Rectal smooth muscle tissue (tissue), 1 donor: ENCODE measurements at regions not wholly inside any gene's neighbourhood (a gene's known extent, or its start where the extent isn't known, plus 50 kb on each side); places are given as distances from the start of the nearest gene placed in this dataset.
"Not testable (repeated sequence)": the region's sequence is repeated elsewhere in the genome, so short reads cannot be mapped to it uniquely, and the experiment has no call there.

Source experiments
- H3K27ac ChIP-seq: one replicate; pipeline ENCODE4 v1.7.0; 2013; ENCODE audit warnings: low read depth, low read length, inconsistent platforms
- H3K27me3 ChIP-seq: one replicate; pipeline ENCODE4 v1.7.0; 2013; ENCODE audit warnings: low read length; ENCODE audit not compliant: control insufficient read depth, insufficient read depth
- H3K36me3 ChIP-seq: one replicate; pipeline ENCODE4 v1.7.0; 2013; ENCODE audit warnings: low read length; ENCODE audit not compliant: control insufficient read depth, insufficient read depth
- H3K4me1 ChIP-seq: one replicate; pipeline ENCODE4 v1.7.0; 2013; ENCODE audit warnings: low read length; ENCODE audit not compliant: control insufficient read depth, insufficient read depth
- H3K4me3 ChIP-seq: one replicate; pipeline ENCODE4 v1.7.0; 2013; ENCODE audit warnings: low read length
- H3K9ac ChIP-seq: one replicate; pipeline ENCODE4 v1.7.0; 2013; ENCODE audit warnings: low read length

DNA sequence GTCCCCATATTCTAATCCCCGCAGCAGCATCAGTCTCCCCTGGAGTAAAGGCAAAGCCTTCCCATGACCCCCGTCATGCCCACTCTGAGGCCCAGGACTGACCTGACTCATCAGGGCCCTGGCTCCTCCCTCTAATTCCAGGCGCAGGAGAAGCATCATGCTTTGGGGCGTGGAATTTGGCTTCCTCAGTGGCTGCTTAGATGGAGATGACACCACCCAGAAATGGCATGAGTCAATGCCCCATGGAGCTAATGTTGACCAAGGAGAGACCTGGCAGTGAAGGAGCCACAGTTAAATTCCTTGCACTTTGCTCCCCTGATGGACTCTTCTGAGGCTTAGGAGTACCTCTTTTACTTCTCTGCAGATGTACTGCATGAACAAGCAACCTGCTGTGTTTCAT lies 204.2 kb upstream of the PROK2 start:
- Histone ChIP-seq H3K9ac (no peak overlapping the region), H3K36me3 (no peaks in the 10 kb centered on the region), H3K27me3 (no peaks in the 10 kb centered on the region), H3K4me3 (no peak overlapping the region), H3K27ac (no peak overlapping the region), H3K4me1 (no peaks in the 10 kb centered on the region)

DNA sequence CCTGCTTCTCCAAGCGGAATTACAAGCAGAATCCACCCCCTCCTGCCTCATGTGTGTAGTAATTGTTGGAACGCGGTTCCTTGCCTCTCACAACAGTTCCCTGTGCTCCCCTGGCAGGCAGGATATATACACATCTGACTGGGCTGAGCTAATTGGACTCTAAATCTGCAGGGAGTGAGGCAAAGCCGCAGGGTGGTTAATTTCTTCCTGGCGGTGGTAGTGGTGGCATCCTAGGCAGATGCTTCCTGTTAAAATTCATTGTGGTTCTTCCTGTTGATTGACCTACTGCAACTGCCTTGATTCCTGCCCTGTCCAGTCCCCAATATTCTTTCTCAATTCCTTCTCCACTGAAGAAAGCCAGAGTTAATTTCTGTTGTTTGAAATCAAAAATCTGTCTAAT lies 202.9 kb upstream of the PROK2 start:
- H3K36me3 ChIP-seq, result no peaks in the 10 kb centered on the region
- H3K27ac ChIP-seq, result no peak overlapping the region
- no peaks in the 10 kb centered on the region for H3K4me1 ChIP-seq
- no peaks in the 10 kb centered on the region for H3K27me3 ChIP-seq
- no peak overlapping the region for H3K4me3 ChIP-seq
- no peak overlapping the region for H3K9ac ChIP-seq

DNA sequence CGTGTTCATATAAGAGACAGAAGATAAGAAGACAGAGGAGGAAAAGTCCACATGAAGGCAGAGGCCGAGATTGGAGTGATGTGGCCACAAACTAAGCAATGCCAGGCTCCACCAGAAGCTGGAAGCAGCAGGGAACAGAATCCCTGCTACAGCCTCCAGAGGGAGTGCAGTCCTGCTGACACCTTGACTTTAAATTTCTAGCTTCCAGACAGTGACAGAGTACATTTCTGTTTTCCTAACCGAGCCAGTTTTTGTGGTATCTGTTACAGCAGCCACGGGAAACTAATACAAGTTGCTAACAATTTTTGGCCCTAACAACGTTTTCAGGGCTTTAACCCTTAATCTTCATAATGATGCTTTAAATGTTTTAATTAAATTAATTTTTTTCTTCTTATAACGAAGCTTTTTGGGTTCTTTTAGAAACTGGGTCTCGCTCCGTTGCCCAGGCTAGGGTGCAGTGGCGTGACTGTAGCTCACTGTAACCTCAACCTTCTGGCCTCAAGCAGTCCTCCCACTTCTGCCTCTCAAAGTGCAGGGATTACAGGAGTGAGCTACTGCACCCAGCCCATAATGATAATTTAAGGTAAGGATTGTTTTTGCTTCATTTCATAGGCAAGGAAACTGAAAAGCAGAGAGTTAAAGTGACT lies 202.3 kb upstream of the PROK2 start:
- Histone ChIP-seq H3K9ac (no peak overlapping the region), H3K4me1 (no peaks in the 10 kb centered on the region), H3K27me3 (no peaks in the 10 kb centered on the region), H3K36me3 (no peaks in the 10 kb centered on the region), H3K4me3 (no peak overlapping the region), H3K27ac (no peak overlapping the region)

DNA sequence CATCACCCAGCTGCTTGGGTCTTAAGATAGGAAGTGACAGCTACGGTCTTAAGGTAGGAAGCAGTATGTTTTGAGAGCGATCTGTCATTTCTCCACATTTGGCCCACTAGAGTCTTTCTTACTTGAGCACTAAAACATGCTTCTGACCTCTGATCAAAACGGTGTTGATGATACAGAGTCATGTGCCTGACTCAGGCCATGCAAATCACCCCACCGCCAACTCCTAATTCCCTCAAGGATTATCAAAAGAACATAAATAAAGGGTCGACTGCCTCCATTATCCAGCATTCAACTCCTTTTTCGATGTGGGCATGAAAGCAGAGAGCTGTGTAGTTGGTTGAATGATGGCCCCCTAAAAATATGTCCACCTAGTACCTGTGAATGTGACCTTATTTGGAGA lies 201.7 kb upstream of the PROK2 start:
- Histone ChIP-seq H3K27me3 (no peaks in the 10 kb centered on the region), H3K9ac (no peak overlapping the region), H3K4me1 (no peaks in the 10 kb centered on the region), H3K27ac (no peak overlapping the region), H3K4me3 (no peak overlapping the region), H3K36me3 (no peaks in the 10 kb centered on the region)

DNA sequence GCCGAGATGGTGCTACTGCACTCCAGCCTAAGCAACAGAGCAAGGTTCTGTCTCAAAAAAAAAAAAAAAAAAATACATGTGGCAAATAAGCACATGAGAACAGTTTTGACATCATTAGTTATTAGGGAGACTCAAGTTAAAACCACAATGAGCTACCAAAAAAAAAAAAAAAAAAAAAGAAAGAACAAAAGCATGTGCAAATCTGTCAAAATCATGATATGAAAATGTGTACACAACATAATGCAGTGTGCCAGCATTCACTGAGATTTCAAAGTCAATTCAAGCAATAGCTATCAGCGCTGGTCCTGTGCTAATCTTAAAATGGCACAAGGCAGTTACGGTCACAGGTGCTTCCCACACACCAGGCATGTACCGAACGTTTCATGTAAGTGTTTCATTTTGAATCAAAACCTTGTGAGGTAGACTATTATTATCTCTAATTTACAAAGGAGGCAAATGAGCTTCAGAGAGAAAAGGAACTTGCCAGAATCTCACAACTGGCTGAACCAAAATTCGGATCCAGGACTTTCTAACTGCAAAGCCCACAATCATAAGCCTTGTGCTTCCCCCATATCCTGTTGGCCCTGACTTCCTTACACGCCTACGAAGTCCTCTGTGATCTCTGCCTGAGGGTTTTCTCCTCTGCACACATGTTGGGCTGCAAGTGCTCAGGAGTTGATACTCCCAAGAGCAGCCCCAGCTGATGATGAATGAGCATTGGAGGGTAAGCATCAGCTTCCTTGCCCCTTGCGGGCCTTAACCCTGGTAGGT lies 200.1 kb upstream of the PROK2 start:
- no peaks in the 10 kb centered on the region for H3K27me3 ChIP-seq

DNA sequence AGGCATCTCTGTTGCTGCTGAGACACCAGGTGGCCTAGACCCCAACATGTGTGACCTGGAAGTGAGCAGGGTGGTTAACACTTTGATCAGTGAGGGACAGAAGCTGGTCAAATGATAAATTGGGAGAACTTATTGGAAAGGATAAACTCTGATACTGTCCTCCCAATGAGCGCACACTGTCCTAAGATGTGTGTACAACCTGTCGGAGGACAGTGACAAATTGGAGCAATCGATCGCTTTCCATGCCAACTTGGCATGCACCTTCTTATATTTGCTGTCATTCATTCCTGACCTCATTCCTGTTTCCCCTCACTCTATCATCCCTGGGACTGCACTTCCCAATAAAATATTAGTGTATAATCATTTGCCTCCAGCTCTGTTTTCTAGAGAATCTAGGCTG lies 198.7 kb upstream of the PROK2 start:
- Histone ChIP-seq H3K36me3 (no peaks in the 10 kb centered on the region), H3K4me1 (no peaks in the 10 kb centered on the region), H3K9ac (no peak overlapping the region), H3K4me3 (no peak overlapping the region), H3K27ac (no peak overlapping the region), H3K27me3 (no peaks in the 10 kb centered on the region)

More for the DNA sequence above, 200.1 kb upstream of the PROK2 start:
- H3K4me1 ChIP-seq, result no peaks in the 10 kb centered on the region
- H3K9ac ChIP-seq, result no peak overlapping the region
- H3K4me3 ChIP-seq, result no peak overlapping the region
- no peaks in the 10 kb centered on the region for H3K36me3 ChIP-seq
- no peak overlapping the region for H3K27ac ChIP-seq

DNA sequence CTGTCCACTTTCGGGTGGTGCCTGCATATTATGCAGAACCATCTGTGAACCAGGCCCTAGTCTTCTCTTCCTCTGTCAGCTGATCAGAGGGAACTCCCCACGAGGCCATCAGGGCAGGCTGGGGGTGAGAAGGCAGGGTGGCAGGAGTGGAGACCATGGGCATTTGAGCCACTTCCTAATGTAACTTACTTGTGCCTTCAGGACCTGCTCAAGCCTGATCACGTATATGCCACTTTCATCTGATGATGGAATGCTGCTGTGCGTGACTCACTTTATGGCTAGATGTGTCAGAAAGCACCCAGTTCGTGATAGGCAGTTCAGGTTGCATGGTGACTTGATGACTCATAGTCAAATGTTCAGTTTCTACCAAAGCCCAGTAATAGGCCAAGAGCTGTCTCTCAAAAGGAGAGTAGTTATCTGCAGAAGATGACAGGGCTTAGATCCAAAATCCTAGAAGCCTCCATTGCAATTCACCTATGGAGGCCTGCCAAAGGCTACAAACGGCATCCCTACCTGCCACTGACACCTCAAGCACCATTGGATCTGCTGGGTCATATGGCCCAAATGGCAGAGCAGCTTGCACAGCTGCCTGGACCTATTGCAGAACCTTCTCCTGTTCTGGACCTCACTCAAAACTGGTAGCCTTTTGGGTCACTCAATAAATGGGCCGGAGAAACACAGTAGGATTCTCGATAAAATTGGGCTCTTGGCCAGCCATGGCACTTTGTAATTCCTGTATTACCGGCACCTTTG lies 197.7 kb upstream of the PROK2 start:
- H3K27me3 ChIP-seq, H3K9ac ChIP-seq, H3K27ac ChIP-seq, H3K36me3 ChIP-seq, H3K4me3 ChIP-seq, H3K4me1 ChIP-seq: not testable (repeated sequence)

DNA sequence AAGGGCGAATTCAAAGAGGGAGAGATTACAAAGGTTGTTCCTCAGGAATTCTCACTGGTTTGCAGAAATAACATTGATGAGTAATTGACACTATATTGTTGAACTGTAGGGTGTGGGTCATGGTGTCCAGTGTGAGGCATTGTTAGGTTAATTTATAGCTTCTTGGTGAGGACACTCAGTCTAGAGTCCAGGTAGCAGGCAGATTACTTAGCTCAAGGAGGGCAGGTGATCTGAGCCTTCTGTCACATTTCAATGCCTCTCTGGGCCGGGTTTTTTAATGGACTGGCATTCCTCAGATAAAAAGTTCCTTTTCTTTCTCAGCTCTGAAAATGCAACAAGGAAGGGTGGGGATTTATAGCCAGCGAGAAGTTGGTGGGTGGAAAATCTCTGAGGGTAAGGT lies 194.2 kb upstream of the PROK2 start:
- H3K27ac ChIP-seq, result no peak overlapping the region
- H3K36me3 ChIP-seq, result no peaks in the 10 kb centered on the region
- no peaks in the 10 kb centered on the region for H3K4me1 ChIP-seq
- no peaks in the 10 kb centered on the region for H3K27me3 ChIP-seq
- no peak overlapping the region for H3K9ac ChIP-seq
- no peak overlapping the region for H3K4me3 ChIP-seq

DNA sequence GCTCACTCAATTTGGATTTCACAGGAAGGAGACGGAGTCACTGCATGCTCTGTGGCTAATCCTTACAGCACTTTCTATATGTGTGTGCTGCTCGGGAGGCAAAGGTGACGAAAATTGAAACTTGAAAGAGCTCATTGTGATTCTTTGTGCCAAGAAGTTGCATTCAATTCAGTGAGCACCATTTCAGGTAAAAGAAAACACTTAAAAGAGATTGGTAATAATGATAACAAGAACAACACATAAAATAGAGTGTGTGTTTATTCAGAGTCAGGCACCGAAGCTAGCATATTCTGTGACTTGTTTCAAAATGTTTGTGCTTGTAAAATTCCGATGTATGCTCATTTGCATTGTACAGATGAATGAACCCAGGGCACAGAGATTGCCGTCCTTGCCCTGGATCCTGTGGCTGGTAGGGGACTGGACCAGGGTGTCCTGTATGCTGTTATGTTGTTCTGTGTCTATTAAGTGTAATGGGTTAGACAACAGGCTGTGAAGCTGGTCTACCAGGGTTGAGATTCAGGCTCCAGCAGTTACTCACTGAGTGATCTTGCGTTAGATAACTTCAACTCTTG lies 193.3 kb upstream of the PROK2 start:
- no peak overlapping the region for H3K9ac ChIP-seq
- H3K4me3 ChIP-seq, result no peak overlapping the region
- H3K36me3 ChIP-seq, result no peaks in the 10 kb centered on the region
- H3K4me1 ChIP-seq, result no peaks in the 10 kb centered on the region
- no peak overlapping the region for H3K27ac ChIP-seq
- no peaks in the 10 kb centered on the region for H3K27me3 ChIP-seq

DNA sequence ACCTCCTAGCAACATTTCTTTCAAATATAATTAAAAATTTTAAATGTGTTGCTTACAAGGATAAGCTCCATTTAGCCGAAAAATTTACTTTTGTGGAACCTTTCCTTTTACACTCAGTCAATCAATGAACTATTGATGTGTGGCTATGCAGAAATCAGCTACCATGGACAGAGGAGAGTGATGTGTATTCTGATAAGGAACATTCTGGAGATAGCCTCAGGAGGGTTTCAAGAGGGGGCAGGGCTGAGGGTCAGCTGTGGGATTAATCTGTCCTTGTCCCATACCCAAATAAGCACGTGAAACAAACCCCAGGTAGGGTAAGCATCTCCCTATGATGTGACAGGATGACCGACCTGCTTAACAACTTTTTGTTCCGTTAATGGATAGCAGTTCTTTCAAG lies 192.6 kb upstream of the PROK2 start:
- H3K4me3 ChIP-seq, result no peak overlapping the region
- H3K4me1 ChIP-seq, result no peaks in the 10 kb centered on the region
- no peaks in the 10 kb centered on the region for H3K36me3 ChIP-seq
- H3K27ac ChIP-seq, result no peak overlapping the region
- no peaks in the 10 kb centered on the region for H3K27me3 ChIP-seq
- no peak overlapping the region for H3K9ac ChIP-seq

DNA sequence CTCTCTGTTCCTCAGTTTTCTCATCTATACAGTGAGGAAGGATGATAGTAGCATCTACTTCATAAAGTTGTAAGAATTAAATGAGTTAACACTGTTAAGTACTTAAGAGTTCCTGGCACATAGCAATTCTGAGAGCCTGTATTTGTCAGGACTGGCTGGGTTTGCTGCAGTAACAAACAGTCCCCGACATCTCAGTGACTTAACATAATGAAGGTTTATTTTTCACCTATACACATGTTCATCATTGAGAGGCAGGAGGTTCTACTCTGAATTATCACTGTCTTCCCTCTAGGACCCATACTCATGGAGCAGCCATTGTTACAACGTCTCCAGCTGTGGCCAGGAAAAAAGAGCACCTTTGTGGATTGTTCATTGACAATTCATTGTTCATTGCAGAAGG lies 190.6 kb upstream of the PROK2 start:
- H3K27me3 ChIP-seq, result no peaks in the 10 kb centered on the region
- no peaks in the 10 kb centered on the region for H3K36me3 ChIP-seq
- H3K4me3 ChIP-seq, result no peak overlapping the region
- no peaks in the 10 kb centered on the region for H3K4me1 ChIP-seq
- no peak overlapping the region for H3K27ac ChIP-seq
- no peak overlapping the region for H3K9ac ChIP-seq

DNA sequence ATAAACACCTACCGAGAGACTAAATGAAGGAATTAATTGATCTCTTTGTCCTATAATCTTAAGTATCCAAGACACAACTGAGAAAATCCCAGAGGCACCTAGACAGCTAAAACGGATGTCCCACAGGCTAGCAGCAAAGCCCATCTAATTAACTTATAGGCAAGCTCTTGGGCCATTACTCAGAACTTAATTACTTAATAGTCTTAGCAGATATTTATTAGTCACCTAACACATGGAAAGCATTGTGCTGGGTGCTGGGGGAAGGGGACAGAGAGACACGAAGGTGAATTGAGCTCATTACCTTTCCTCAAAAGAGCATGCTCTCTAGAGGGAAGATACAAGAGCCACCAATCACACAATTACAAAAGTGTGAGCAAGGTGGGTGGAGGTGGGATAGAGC lies 189.8 kb upstream of the PROK2 start:
- Histone ChIP-seq H3K9ac (no peak overlapping the region), H3K4me1 (no peaks in the 10 kb centered on the region), H3K27ac (no peak overlapping the region), H3K4me3 (no peak overlapping the region), H3K36me3 (no peaks in the 10 kb centered on the region), H3K27me3 (no peaks in the 10 kb centered on the region)
